Vagina (tissue), 2 donors: ENCODE measurements at regions not wholly inside any gene's neighbourhood (a gene's known extent, or its start where the extent isn't known, plus 50 kb on each side); places are given as distances from the start of the nearest gene placed in this dataset. TPM values are rescaled to one million over a fixed set of nuclear protein-coding genes. Genes with fewer than 3 reads are reported as not detected.

ENCODE experiments used
- DNase-seq, 2 donors: peaks; one replicate each; pipeline ENCODE4 v3.0.0-alpha.2; 2017; ENCODE audit errors: extremely low spot score in 2 of 2
- H3K27ac ChIP-seq: fragments of 200-600 bp; sonication (generic); one replicate; pipeline ENCODE4 v1.5.1; 2019
- H3K27me3 ChIP-seq: fragments of 200-600 bp; sonication (generic); one replicate; pipeline ENCODE4 v1.5.1; 2019
- H3K36me3 ChIP-seq, 2 donors: fragments of 200-600 bp; sonication (generic); one replicate each; pipeline ENCODE4 v1.5.1; 2017 to 2019
- H3K4me1 ChIP-seq: fragments of 200-600 bp; sonication (generic); one replicate; pipeline ENCODE4 v1.5.1; 2019
- H3K4me3 ChIP-seq, 2 donors: fragments of 200-600 bp; sonication (generic); 1 replicate in 1 of 2; 2 replicates in 1 of 2; pipeline ENCODE4 v1.5.1; 2016 to 2019
- H3K9me3 ChIP-seq: fragments of 200-600 bp; sonication (generic); one replicate; pipeline ENCODE4 v1.5.1; 2019
- CTCF ChIP-seq, 3 experiments: fragments of 450-650 bp in 2 of 3; fragments of 200-600 bp in 1 of 3; sonication (generic) in 1 of 3; IDR thresholded peaks; one replicate each; pipeline ENCODE4 v1.5.1; 2017 to 2019; ENCODE audit warnings: antibody characterized with exemption in 3 of 3, mild to moderate bottlenecking in 2 of 3, moderate library complexity in 2 of 3
- POLR2A ChIP-seq, 2 donors: fragments of 450-650 bp; IDR thresholded peaks; one replicate each; pipeline ENCODE4 v1.6.1; 2017; ENCODE audit warnings: antibody characterized with exemption in 2 of 2, mild to moderate bottlenecking in 2 of 2, moderate library complexity in 2 of 2
- POLR2AphosphoS5 ChIP-seq, 2 donors: sonication (generic); formaldehyde crosslinking; IDR thresholded peaks; one replicate each; pipeline ENCODE4 v1.9.0; 2017; ENCODE audit warnings: antibody characterized with exemption in 2 of 2, mild to moderate bottlenecking in 2 of 2, low read depth in 1 of 2; ENCODE audit not compliant: insufficient read depth in 1 of 2
- intact Hi-C: fragments of 100-400 bp; cut with DNase I; formaldehyde crosslinking; loops from one replicate; pipeline ENCODE4 v1.15.1; 2023
- small RNA-seq: library from RNA; depleted of rRNA; stranded (forward); fragments of <200 nt; gene quantifications from one replicate; pipeline ENCODE3, GENCODE V24; 2016

GRCh38 chr6:76347539-76347938, 275.1 kb upstream of the IMPG1 start:
- intact Hi-C loops, result no loop called here
- Histone ChIP-seq H3K36me3 (no peaks in the 10 kb centered on the region), H3K27me3 (no peaks in the 10 kb centered on the region), H3K4me1 (no peaks in the 10 kb centered on the region), H3K27ac (no peak overlapping the region), H3K4me3 (no peak overlapping the region), H3K9me3 (no peaks in the 10 kb centered on the region)
- DNase-seq, result no peak
- TF ChIP-seq POLR2AphosphoS5 (IDR thresholded peaks at IDR 0.05; ENCODE audit: insufficient read depth in 1 of 2, low read depth in 1 of 2) (no peak), POLR2A (IDR thresholded peaks at IDR 0.05) (no peak), CTCF (IDR thresholded peaks at IDR 0.05) (no peak)

GRCh38 chr6:76342611-76343160, 270.2 kb upstream of the IMPG1 start:
- no peak overlapping the region for H3K27ac ChIP-seq
- DNase-seq, result no peak
- intact Hi-C loops, result no loop called here
- H3K9me3 ChIP-seq, result no peaks in the 10 kb centered on the region
- H3K4me1 ChIP-seq, result no peaks in the 10 kb centered on the region
- no peaks in the 10 kb centered on the region for H3K36me3 ChIP-seq
- TF ChIP-seq POLR2AphosphoS5 (IDR thresholded peaks at IDR 0.05; ENCODE audit: insufficient read depth in 1 of 2, low read depth in 1 of 2), result no peak
- no peak for TF ChIP-seq CTCF (IDR thresholded peaks at IDR 0.05)
- no peak for TF ChIP-seq POLR2A (IDR thresholded peaks at IDR 0.05)
- H3K4me3 ChIP-seq, result no peak overlapping the region
- no peaks in the 10 kb centered on the region for H3K27me3 ChIP-seq

- H3K4me1 ChIP-seq, result no peaks in the 10 kb centered on the region
- no peak overlapping the region for H3K4me3 ChIP-seq
- no peak for DNase-seq
- no peaks in the 10 kb centered on the region for H3K36me3 ChIP-seq
- H3K27me3 ChIP-seq, result no peaks in the 10 kb centered on the region
- H3K27ac ChIP-seq, result no peak overlapping the region
- TF ChIP-seq CTCF (IDR thresholded peaks at IDR 0.05) (no peak), POLR2A (IDR thresholded peaks at IDR 0.05) (no peak), POLR2AphosphoS5 (IDR thresholded peaks at IDR 0.05; ENCODE audit: insufficient read depth in 1 of 2, low read depth in 1 of 2) (no peak)
- no peaks in the 10 kb centered on the region for H3K9me3 ChIP-seq
- intact Hi-C loops, result no loop called here
These were observed 257.6 kb upstream of the IMPG1 start for GRCh38 chr6:76330031-76330430.

- TF ChIP-seq POLR2A (IDR thresholded peaks at IDR 0.05) (no peak), POLR2AphosphoS5 (IDR thresholded peaks at IDR 0.05; ENCODE audit: insufficient read depth in 1 of 2, low read depth in 1 of 2) (no peak), CTCF (IDR thresholded peaks at IDR 0.05) (no peak)
- intact Hi-C loops, result no loop called here
- Histone ChIP-seq H3K27me3 (no peaks in the 10 kb centered on the region), H3K9me3 (no peaks in the 10 kb centered on the region), H3K4me3 (no peak overlapping the region), H3K36me3 (no peaks in the 10 kb centered on the region), H3K4me1 (no peaks in the 10 kb centered on the region), H3K27ac (no peak overlapping the region)
- no peak for DNase-seq
These were observed 254.4 kb upstream of the IMPG1 start for GRCh38 chr6:76326871-76327270.

Small RNAs in the stretch of these regions (small RNA-seq; reads per million reads assigned to genes)
- gene AL365222.1 (not detected), gene RNU6-261P (not detected), gene RNU6-84P (not detected)
